GM12878 (cell line): ENCODE measurements at regions not wholly inside any gene's neighbourhood (a gene's known extent, or its start where the extent isn't known, plus 50 kb on each side); places are given as distances from the start of the nearest gene placed in this dataset.

Experiments
- ATAC-seq: fragments of 200-7000 bp; cut with Tn5 transposase; 3 replicates; pipeline ENCODE4 v1.9.1; 2020; ENCODE audit warnings: mild to moderate bottlenecking, moderate library complexity
- BruUV-seq: library from RNA; stranded (reverse); fragments of 400-500 nt; replicated peaks from 2 replicates; lab custom pipeline; 2021; lab: Mats Ljungman, UMichigan
- CTCF ChIA-PET: fragments of 300-600 bp; sonication (Branson Sonifier 250); formaldehyde crosslinking; extraction: SDS; loops from one replicate; lab custom pipeline; 2021; ENCODE audit warnings: inconsistent platforms; lab: Yijun Ruan, JAX
- POLR2A ChIA-PET: fragments of 350-600 bp; formaldehyde crosslinking; extraction: SDS; loops from one replicate; lab custom pipeline; 2021; ENCODE audit warnings: inconsistent platforms; lab: Charles Lee
- RAD21 ChIA-PET: fragments of 300-600 bp; sonication (Branson Sonifier 250); formaldehyde crosslinking; loops from one replicate; lab custom pipeline; 2023; ENCODE audit warnings: antibody characterized with exemption; ENCODE audit not compliant: unreplicated experiment; lab: Charles Lee
- SMC1A ChIA-PET: fragments of 300-600 bp; sonication (Branson Sonifier 250); formaldehyde crosslinking; loops from one replicate; lab custom pipeline; 2023; ENCODE audit not compliant: unreplicated experiment, uncharacterized antibody; lab: Charles Lee
- DNase-seq: peaks from one replicate; pipeline ENCODE4 v3.0.0-alpha.2; 2011; ENCODE audit warnings: low read depth, low spot score
- FAIRE-seq: peaks from 3 replicates; lab custom pipeline; 2011; peaks lifted over from hg19 to GRCh38; lab: Jason Lieb, UNC
- H2AFZ ChIP-seq: 2 replicates; pipeline ENCODE4 v1.6.0; 2011; ENCODE audit warnings: low read depth, low read length, control low read depth; ENCODE audit not compliant: control insufficient read depth
- H3K27ac ChIP-seq: 2 replicates; pipeline ENCODE4 v1.5.1; 2011; ENCODE audit warnings: control low read depth; ENCODE audit not compliant: control insufficient read depth, insufficient read depth
- H3K27me3 ChIP-seq, 2 experiments: replicated peaks in 1 of 2; 2 replicates each; pipeline versions ENCODE4 v1.6.0 to v1.6.1; 2011; ENCODE audit warnings: low read length in 1 of 2; ENCODE audit not compliant: control insufficient read depth in 2 of 2, insufficient read depth in 2 of 2
- H3K36me3 ChIP-seq, 2 experiments: 2 replicates each; pipeline ENCODE4 v1.5.1; 2011; ENCODE audit warnings: low read length in 1 of 2; ENCODE audit not compliant: control insufficient read depth in 2 of 2, insufficient read depth in 2 of 2
- H3K4me1 ChIP-seq: 2 replicates; pipeline ENCODE4 v1.6.1; 2011; ENCODE audit warnings: mild to moderate bottlenecking, low read length, moderate library complexity, mixed read lengths; ENCODE audit not compliant: control insufficient read depth, insufficient read depth
- H3K4me2 ChIP-seq: 2 replicates; pipeline ENCODE4 v1.6.0; 2011; ENCODE audit warnings: control low read depth; ENCODE audit not compliant: control insufficient read depth, insufficient read depth
- H3K4me3 ChIP-seq: fragments of 200-600 bp; sonication (generic); 2 replicates; pipeline ENCODE4 v1.5.1; 2016
- H3K79me2 ChIP-seq: 2 replicates; pipeline ENCODE4 v1.6.0; 2011; ENCODE audit warnings: low read length; ENCODE audit not compliant: control insufficient read depth, insufficient read depth
- H3K9ac ChIP-seq: 2 replicates; pipeline ENCODE4 v1.8.0; 2011; ENCODE audit warnings: low read length, control low read depth, mixed read lengths; ENCODE audit not compliant: control insufficient read depth, insufficient read depth
- H3K9me3 ChIP-seq: replicated peaks from 3 replicates; pipeline ENCODE4 v1.5.1; 2011; ENCODE audit warnings: mild to moderate bottlenecking, low read length; ENCODE audit not compliant: control insufficient read depth, insufficient read depth
- H4K20me1 ChIP-seq: 2 replicates; pipeline ENCODE4 v1.6.0; 2011; ENCODE audit not compliant: control insufficient read depth, insufficient read depth
- CTCF ChIP-seq, 3 experiments: IDR thresholded peaks in 2 of 3; conservative IDR thresholded peaks in 1 of 3; 2 replicates each; pipeline ENCODE4 v1.5.1; 2011; ENCODE audit warnings: low read depth in 3 of 3, low read length in 3 of 3, mild to moderate bottlenecking in 3 of 3, control low read depth in 2 of 3, moderate library complexity in 2 of 3, inconsistent platforms in 1 of 3, mixed read lengths in 1 of 3; ENCODE audit not compliant: control insufficient read depth in 2 of 3, insufficient read depth in 1 of 3; ENCODE audit errors: extremely low read depth in 1 of 3
- IKZF2 ChIP-seq, 2 experiments: fragments of 450-650 bp; IDR thresholded peaks; 2 replicates each; pipeline ENCODE4 v1.6.1; 2017; ENCODE audit warnings: mild to moderate bottlenecking in 2 of 2, moderate library complexity in 2 of 2
- IRF4 ChIP-seq: IDR thresholded peaks from 2 replicates; pipeline ENCODE4 v1.6.1; 2011; ENCODE audit warnings: low read depth, low read length
- RAD21 ChIP-seq: IDR thresholded peaks from 2 replicates; pipeline ENCODE4 v1.6.1; 2011; ENCODE audit warnings: mild to moderate bottlenecking, low read depth, low read length, moderate library complexity; ENCODE audit not compliant: insufficient read depth
- SMC3 ChIP-seq: IDR thresholded peaks from 2 replicates; pipeline ENCODE4 v1.6.1; 2011; ENCODE audit warnings: low read length, improper control_type of control experiment, borderline replicate concordance
- WGBS: methylation state at CpG from one replicate; pipeline ENCODE4 v1.1.6; 2016; ENCODE audit warnings: low lambda C conversion rate; ENCODE audit not compliant: insufficient replicate concordance, insufficient coverage; ENCODE audit errors: missing lambda C conversion rate; 5-methylcytosine and 5-hydroxymethylcytosine counted together
- in situ Hi-C: fragments of 300-500 bp; cut with MboI; formaldehyde crosslinking; loops from 9 replicates; pipeline ENCODE4 v1.14.3; 2018; ENCODE audit warnings: mixed read lengths
- intact Hi-C: fragments of 100-400 bp; cut with micrococcal nuclease; formaldehyde crosslinking; loops from one replicate; pipeline ENCODE4 v1.14.2; 2022; ENCODE audit not compliant: unreplicated experiment
- TF ChIP-seq, protein P1 (sequence below): fragments of 450-650 bp; formaldehyde crosslinking; IDR thresholded peaks from 2 replicates; pipeline ENCODE4 v1.5.0; 2022; ENCODE audit warnings: mild to moderate bottlenecking, missing genetic modification characterization
- TF ChIP-seq, protein P2 (sequence below): fragments of 450-650 bp; IDR thresholded peaks from 2 replicates; pipeline ENCODE4 v1.6.1; 2017; ENCODE audit warnings: mild to moderate bottlenecking

DNA sequence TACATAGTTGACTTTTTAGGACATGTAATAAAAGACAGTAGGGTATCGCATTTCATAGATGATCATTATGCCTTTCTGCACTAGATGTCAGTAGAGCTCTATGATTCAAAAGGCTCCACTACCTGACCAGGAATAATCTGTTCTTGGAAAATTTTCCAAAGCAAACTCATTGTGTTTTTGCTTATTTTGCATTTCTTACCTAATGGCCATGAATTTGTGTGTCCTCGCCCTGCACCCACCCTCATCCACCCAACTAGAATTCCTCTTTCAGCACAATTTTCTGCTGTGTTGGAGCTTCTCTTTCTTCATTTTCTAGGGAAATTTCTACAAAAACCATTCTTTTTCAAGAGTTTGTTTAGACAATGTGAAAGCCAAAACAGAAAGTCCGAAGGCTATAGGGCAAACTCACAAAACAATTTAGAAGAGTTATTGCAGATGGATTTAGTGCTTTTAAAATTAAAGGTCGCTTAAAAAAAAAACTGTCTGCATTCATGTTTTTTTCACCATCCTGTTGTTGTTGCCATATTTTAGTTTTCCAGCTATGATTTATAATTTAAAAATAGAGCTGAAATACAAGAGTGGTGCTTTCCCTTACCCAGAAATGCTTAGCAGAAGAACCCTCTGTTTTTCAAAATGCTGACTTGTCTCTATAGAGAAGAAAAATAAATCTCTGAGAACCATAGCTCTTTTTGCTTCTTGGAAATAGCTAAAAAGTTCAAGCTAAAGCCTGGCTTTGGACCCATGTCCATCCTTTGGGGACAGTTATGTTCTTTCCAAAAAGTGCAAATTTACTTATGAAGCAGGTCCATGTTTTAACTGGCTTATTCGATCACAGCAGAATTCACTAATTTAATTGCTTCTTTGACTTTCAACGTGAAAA, 183.7 kb downstream of the SPATA18 start:
- RAD21 ChIA-PET, result interaction anchor here (1.0 kb wide), 1 partner anchor 311 kb away, joined by 3 read pairs; no protein-coding TSS in a partner anchor
- H3K9me3 ChIP-seq, result no peaks in the 10 kb centered on the region
- no TSS peak for BruUV-seq
- no peak for DNase-seq
- TF ChIP-seq IRF4 (no peak), SMC3 (0 out of 2 replicates have a peak, but pooled peaks have one; percentile 12), IKZF2 (IDR thresholded peaks at IDR 0.05) (no peak), CTCF (IDR thresholded peaks at IDR 0.05 in 2 of 3, conservative IDR thresholded peaks at IDR 0.05 in 1 of 3; ENCODE audit: control insufficient read depth in 2 of 3, extremely low read depth in 1 of 3, insufficient read depth in 1 of 3, low read depth in 3 of 3, low read length in 3 of 3) (peak in 2 of 3 experiments; percentile 8 to 29; a peak in 1 of 6 replicates), RAD21 (peak; percentile 31; the same call in 1 of the 2 replicates)
- TF ChIP-seq, protein P1, sequence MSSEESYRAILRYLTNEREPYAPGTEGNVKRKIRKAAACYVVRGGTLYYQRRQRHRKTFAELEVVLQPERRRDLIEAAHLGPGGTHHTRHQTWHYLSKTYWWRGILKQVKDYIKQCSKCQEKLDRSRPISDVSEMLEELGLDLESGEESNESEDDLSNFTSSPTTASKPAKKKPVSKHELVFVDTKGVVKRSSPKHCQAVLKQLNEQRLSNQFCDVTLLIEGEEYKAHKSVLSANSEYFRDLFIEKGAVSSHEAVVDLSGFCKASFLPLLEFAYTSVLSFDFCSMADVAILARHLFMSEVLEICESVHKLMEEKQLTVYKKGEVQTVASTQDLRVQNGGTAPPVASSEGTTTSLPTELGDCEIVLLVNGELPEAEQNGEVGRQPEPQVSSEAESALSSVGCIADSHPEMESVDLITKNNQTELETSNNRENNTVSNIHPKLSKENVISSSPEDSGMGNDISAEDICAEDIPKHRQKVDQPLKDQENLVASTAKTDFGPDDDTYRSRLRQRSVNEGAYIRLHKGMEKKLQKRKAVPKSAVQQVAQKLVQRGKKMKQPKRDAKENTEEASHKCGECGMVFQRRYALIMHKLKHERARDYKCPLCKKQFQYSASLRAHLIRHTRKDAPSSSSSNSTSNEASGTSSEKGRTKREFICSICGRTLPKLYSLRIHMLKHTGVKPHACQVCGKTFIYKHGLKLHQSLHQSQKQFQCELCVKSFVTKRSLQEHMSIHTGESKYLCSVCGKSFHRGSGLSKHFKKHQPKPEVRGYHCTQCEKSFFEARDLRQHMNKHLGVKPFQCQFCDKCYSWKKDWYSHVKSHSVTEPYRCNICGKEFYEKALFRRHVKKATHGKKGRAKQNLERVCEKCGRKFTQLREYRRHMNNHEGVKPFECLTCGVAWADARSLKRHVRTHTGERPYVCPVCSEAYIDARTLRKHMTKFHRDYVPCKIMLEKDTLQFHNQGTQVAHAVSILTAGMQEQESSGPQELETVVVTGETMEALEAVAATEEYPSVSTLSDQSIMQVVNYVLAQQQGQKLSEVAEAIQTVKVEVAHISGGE (CRISPR knock-in tag), result no peak
- TF ChIP-seq, protein P2, sequence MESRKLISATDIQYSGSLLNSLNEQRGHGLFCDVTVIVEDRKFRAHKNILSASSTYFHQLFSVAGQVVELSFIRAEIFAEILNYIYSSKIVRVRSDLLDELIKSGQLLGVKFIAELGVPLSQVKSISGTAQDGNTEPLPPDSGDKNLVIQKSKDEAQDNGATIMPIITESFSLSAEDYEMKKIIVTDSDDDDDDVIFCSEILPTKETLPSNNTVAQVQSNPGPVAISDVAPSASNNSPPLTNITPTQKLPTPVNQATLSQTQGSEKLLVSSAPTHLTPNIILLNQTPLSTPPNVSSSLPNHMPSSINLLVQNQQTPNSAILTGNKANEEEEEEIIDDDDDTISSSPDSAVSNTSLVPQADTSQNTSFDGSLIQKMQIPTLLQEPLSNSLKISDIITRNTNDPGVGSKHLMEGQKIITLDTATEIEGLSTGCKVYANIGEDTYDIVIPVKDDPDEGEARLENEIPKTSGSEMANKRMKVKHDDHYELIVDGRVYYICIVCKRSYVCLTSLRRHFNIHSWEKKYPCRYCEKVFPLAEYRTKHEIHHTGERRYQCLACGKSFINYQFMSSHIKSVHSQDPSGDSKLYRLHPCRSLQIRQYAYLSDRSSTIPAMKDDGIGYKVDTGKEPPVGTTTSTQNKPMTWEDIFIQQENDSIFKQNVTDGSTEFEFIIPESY, result no peak
- TF ChIP-seq, all 136 proteins: peak for 3
- H3K4me2 ChIP-seq, result no peak overlapping the region
- no peak overlapping the region for H2AFZ ChIP-seq
- no peaks in the 10 kb centered on the region for H3K27me3 ChIP-seq
- H3K4me3 ChIP-seq, result no peak overlapping the region
- in situ Hi-C loops (no loop called here), intact Hi-C loops (no loop called here)
- no peak overlapping the region for H3K27ac ChIP-seq
- ChIA-PET POLR2A (no interaction called here), SMC1A (no interaction called here), CTCF (interaction anchor here (1.0 to 1.1 kb wide), 3 partner anchors 128 to 750 kb away, joined by 3 to 4 read pairs (median 3); no protein-coding TSS in a partner anchor)
- no peaks in the 10 kb centered on the region for H4K20me1 ChIP-seq
- WGBS, result 0% methylated on average over 6 of the region's 6 CpGs
- no peaks in the 10 kb centered on the region for H3K79me2 ChIP-seq
- H3K36me3 ChIP-seq, result no peaks in the 10 kb centered on the region
- ATAC-seq (no peak), FAIRE-seq (no peak)
- H3K4me1 ChIP-seq, result no peaks in the 10 kb centered on the region
- no peak overlapping the region for H3K9ac ChIP-seq
